Right hindlimb (tissue), 1 donor: ENCODE measurements at regions not wholly inside any gene's neighbourhood (a gene's known extent, or its start where the extent isn't known, plus 50 kb on each side); places are given as distances from the start of the nearest gene placed in this dataset.

Source experiments
- DNase-seq: peaks from one replicate; pipeline ENCODE4 v3.0.0-alpha.2; 2018

- no peak for DNase-seq
Measured at GRCh38 chr11:45071232-45071631, 75.2 kb upstream of the PRDM11 start.

- peak; percentile 54 for DNase-seq
Measured at GRCh38 chr11:45073685-45074141, 72.7 kb upstream of the PRDM11 start.

- no peak for DNase-seq
Measured at GRCh38 chr11:45075519-45075918, 70.9 kb upstream of the PRDM11 start.

- no peak for DNase-seq
Measured at GRCh38 chr11:45075952-45076351, 70.5 kb upstream of the PRDM11 start.

GRCh38 chr11:45076761-45077160 is 69.7 kb upstream of the PRDM11 start:
- no peak for DNase-seq

- no peak for DNase-seq
Measured at GRCh38 chr11:45078236-45079074, 68.0 kb upstream of the PRDM11 start.

- no peak for DNase-seq
Measured at GRCh38 chr11:45079075-45079444, 67.4 kb upstream of the PRDM11 start.

- no peak for DNase-seq
Measured at GRCh38 chr11:45079567-45079942, 66.9 kb upstream of the PRDM11 start.

GRCh38 chr11:45079943-45080719 is 66.3 kb upstream of the PRDM11 start:
- no peak for DNase-seq

GRCh38 chr11:45082744-45083543 is 63.5 kb upstream of the PRDM11 start:
- no peak for DNase-seq

- DNase-seq = no peak
Measured at GRCh38 chr11:45083544-45084087, 62.8 kb upstream of the PRDM11 start.

GRCh38 chr11:45085646-45086501 is 60.6 kb upstream of the PRDM11 start:
- no peak for DNase-seq

- DNase-seq = no peak
Measured at GRCh38 chr11:45086526-45086925, 59.9 kb upstream of the PRDM11 start.

- DNase-seq = no peak
Measured at GRCh38 chr11:45087086-45087899, 59.1 kb upstream of the PRDM11 start.

- no peak for DNase-seq
Measured at GRCh38 chr11:45087900-45088160, 58.6 kb upstream of the PRDM11 start.

- peak; percentile 85 for DNase-seq
Measured at GRCh38 chr11:45089251-45089650, 57.2 kb upstream of the PRDM11 start.

- DNase-seq = no peak
Measured at GRCh38 chr11:45089676-45090499, 56.6 kb upstream of the PRDM11 start.

- no peak for DNase-seq
Measured at GRCh38 chr11:45090607-45091006, 55.8 kb upstream of the PRDM11 start.

- DNase-seq = peak; percentile 56
Measured at GRCh38 chr11:45091563-45092403, 54.7 kb upstream of the PRDM11 start.

GRCh38 chr11:45092404-45092785 is 54.0 kb upstream of the PRDM11 start:
- no peak for DNase-seq
